SK-N-SH treated with all-trans-retinoic acid at 6 μM for 48 hours (cell line): ENCODE measurements at regions not wholly inside any gene's neighbourhood (a gene's known extent, or its start where the extent isn't known, plus 50 kb on each side); places are given as distances from the start of the nearest gene placed in this dataset.

Source experiments
- ATAC-seq: fragments of 200-7000 bp; cut with Tn5 transposase; 3 replicates; pipeline ENCODE4 v1.9.1; 2020; ENCODE audit warnings: mild to moderate bottlenecking, moderate library complexity
- ARNTL ChIP-seq: fragments of 450-650 bp; formaldehyde crosslinking; IDR thresholded peaks from 2 replicates; pipeline ENCODE4 v1.5.0; 2020; ENCODE audit warnings: low read depth, mild to moderate bottlenecking, moderate library complexity, borderline replicate concordance
- BACH2 ChIP-seq: fragments of 250-450 bp; sonication (Bioruptor Pico); IDR thresholded peaks from 2 replicates; pipeline ENCODE4 v1.9.0; 2021; ENCODE audit warnings: mild to moderate bottlenecking, borderline replicate concordance
- CSDC2 ChIP-seq: fragments of 250-450 bp; sonication (Bioruptor Pico); IDR thresholded peaks from 2 replicates; pipeline ENCODE4 v1.5.0; 2020; ENCODE audit warnings: mild to moderate bottlenecking, moderate library complexity
- ISL1 ChIP-seq: fragments of 250-450 bp; sonication (Bioruptor Pico); IDR thresholded peaks from 2 replicates; pipeline ENCODE4 v2.1.2; 2022; ENCODE audit warnings: mild to moderate bottlenecking, moderate library complexity
- RARB ChIP-seq: fragments of 250-450 bp; sonication (Bioruptor Pico); IDR thresholded peaks from 2 replicates; pipeline ENCODE4 v1.8.0; 2021; ENCODE audit warnings: mild to moderate bottlenecking, moderate library complexity
- SNAI2 ChIP-seq: fragments of 250-450 bp; sonication (Bioruptor Pico); IDR thresholded peaks from 2 replicates; pipeline ENCODE4 v1.5.0; 2020; ENCODE audit warnings: mild to moderate bottlenecking, moderate library complexity
- TOX ChIP-seq: fragments of 250-450 bp; sonication (Bioruptor Pico); IDR thresholded peaks from 2 replicates; pipeline ENCODE4 v1.8.0; 2021; ENCODE audit warnings: mild to moderate bottlenecking, moderate library complexity, borderline replicate concordance
- ZC3H10 ChIP-seq: fragments of 250-450 bp; sonication (Bioruptor Pico); IDR thresholded peaks from 2 replicates; pipeline ENCODE4 v1.5.1; 2021; ENCODE audit warnings: mild to moderate bottlenecking, moderate library complexity
- ZFP30 ChIP-seq: fragments of 450-650 bp; formaldehyde crosslinking; IDR thresholded peaks from 2 replicates; pipeline ENCODE4 v1.5.0; 2022; ENCODE audit warnings: mild to moderate bottlenecking, moderate library complexity
- ZNF565 ChIP-seq: fragments of 450-650 bp; formaldehyde crosslinking; conservative IDR thresholded peaks from 2 replicates; pipeline ENCODE4 v1.5.0; 2020; ENCODE audit warnings: low read depth, mild to moderate bottlenecking, moderate library complexity
- ZNF70 ChIP-seq: fragments of 450-650 bp; formaldehyde crosslinking; IDR thresholded peaks from 2 replicates; pipeline ENCODE4 v1.5.0; 2020; ENCODE audit warnings: mild to moderate bottlenecking, moderate library complexity
- ZNF8 ChIP-seq: fragments of 450-650 bp; formaldehyde crosslinking; IDR thresholded peaks from 2 replicates; pipeline ENCODE4 v1.5.0; 2020; ENCODE audit warnings: mild to moderate bottlenecking, moderate library complexity
- TF ChIP-seq, protein P1 (sequence below): fragments of 250-450 bp; sonication (Bioruptor Pico); IDR thresholded peaks from 2 replicates; pipeline ENCODE4 v1.5.1; 2021; ENCODE audit warnings: mild to moderate bottlenecking, moderate library complexity
- TF ChIP-seq, protein P2 (sequence below): fragments of 250-450 bp; sonication (Bioruptor Pico); IDR thresholded peaks from 2 replicates; pipeline ENCODE4 v1.5.0; 2020; ENCODE audit warnings: mild to moderate bottlenecking, moderate library complexity
- TF ChIP-seq, protein P3 (sequence below): fragments of 250-450 bp; sonication (Bioruptor Pico); IDR thresholded peaks from 2 replicates; pipeline ENCODE4 v1.8.0; 2020; ENCODE audit warnings: mild to moderate bottlenecking, moderate library complexity, borderline replicate concordance
- TF ChIP-seq, protein P4 (sequence below): fragments of 250-450 bp; sonication (Bioruptor Pico); IDR thresholded peaks from 2 replicates; pipeline ENCODE4 v1.8.0; 2021; ENCODE audit warnings: low read depth, mild to moderate bottlenecking, moderate library complexity, borderline replicate concordance

DNA sequence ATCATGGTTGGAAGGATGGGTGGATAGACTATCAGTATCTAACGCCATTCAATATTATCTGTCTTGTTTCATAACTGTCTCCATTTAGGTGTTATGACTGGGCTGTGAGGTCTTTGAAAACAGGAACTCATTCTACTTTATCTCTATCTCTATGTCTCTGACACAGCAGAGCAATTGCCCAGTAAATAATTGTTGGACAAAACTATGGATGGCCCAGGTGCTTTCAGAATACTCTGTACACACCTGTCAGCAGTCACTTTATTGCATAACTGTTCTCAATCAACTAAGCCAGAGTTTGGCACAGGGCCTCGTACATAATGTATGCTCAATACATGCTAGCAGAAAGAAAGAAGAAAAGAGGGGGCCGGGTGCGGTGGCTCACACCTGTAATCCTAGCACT, 210.3 kb downstream of the OPA1 start (continued):
- TF ChIP-seq, protein P1, sequence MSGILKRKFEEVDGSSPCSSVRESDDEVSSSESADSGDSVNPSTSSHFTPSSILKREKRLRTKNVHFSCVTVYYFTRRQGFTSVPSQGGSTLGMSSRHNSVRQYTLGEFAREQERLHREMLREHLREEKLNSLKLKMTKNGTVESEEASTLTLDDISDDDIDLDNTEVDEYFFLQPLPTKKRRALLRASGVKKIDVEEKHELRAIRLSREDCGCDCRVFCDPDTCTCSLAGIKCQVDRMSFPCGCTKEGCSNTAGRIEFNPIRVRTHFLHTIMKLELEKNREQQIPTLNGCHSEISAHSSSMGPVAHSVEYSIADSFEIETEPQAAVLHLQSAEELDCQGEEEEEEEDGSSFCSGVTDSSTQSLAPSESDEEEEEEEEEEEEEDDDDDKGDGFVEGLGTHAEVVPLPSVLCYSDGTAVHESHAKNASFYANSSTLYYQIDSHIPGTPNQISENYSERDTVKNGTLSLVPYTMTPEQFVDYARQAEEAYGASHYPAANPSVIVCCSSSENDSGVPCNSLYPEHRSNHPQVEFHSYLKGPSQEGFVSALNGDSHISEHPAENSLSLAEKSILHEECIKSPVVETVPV (CRISPR knock-in tag) = no peak
- TF ChIP-seq BACH2 = no peak

DNA sequence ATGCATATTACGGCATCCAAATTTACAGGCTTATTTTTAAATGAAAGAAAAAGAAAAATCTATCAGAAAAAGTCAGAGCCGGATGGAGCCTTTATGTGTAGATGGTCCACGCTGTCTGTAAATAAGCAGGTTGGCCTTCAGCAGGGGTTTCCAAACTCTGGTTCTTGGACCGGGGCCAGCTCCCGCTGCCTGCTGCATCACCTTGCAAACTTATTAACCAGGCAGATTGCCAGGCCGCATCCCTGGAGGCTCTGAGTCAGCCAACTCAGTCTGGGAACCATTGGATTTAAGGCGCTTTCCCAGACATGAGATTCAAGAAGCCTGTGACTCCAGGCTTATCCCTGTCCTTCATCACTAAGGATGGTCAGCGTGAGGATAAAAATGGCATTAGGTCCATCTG, 212.4 kb downstream of the OPA1 start:
- ATAC-seq = peak; percentile 80
- TF ChIP-seq ZFP30 (CRISPR knock-in tag) (no peak), ZC3H10 (CRISPR knock-in tag) (0 out of 2 replicates have a peak, but pooled peaks have one; percentile 35), ISL1 (peak; percentile 51)

DNA sequence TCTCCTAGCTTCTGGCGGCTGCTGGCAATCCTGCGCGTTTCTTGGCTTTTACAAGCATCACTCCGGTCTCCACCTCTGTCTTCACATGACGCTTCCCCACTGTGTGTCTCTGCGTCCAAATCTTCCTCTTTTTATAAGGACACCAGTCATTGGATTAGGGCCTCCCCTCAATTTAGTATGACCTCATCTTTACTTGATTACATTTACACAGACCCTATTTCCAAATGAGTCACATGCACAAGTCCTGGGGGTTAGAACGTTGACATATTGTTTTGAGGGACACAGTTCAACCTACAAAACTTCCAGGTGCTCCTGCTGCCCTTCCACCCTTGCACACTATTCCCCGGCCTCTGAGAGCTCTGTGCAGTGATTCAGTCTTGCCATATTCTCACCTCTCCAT, 215.3 kb downstream of the OPA1 start:
- no peak for ATAC-seq
- TF ChIP-seq, protein P2, sequence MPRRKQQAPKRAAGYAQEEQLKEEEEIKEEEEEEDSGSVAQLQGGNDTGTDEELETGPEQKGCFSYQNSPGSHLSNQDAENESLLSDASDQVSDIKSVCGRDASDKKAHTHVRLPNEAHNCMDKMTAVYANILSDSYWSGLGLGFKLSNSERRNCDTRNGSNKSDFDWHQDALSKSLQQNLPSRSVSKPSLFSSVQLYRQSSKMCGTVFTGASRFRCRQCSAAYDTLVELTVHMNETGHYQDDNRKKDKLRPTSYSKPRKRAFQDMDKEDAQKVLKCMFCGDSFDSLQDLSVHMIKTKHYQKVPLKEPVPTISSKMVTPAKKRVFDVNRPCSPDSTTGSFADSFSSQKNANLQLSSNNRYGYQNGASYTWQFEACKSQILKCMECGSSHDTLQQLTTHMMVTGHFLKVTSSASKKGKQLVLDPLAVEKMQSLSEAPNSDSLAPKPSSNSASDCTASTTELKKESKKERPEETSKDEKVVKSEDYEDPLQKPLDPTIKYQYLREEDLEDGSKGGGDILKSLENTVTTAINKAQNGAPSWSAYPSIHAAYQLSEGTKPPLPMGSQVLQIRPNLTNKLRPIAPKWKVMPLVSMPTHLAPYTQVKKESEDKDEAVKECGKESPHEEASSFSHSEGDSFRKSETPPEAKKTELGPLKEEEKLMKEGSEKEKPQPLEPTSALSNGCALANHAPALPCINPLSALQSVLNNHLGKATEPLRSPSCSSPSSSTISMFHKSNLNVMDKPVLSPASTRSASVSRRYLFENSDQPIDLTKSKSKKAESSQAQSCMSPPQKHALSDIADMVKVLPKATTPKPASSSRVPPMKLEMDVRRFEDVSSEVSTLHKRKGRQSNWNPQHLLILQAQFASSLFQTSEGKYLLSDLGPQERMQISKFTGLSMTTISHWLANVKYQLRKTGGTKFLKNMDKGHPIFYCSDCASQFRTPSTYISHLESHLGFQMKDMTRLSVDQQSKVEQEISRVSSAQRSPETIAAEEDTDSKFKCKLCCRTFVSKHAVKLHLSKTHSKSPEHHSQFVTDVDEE = no peak
- TF ChIP-seq TOX (CRISPR knock-in tag) = no peak
- TF ChIP-seq, protein P3, sequence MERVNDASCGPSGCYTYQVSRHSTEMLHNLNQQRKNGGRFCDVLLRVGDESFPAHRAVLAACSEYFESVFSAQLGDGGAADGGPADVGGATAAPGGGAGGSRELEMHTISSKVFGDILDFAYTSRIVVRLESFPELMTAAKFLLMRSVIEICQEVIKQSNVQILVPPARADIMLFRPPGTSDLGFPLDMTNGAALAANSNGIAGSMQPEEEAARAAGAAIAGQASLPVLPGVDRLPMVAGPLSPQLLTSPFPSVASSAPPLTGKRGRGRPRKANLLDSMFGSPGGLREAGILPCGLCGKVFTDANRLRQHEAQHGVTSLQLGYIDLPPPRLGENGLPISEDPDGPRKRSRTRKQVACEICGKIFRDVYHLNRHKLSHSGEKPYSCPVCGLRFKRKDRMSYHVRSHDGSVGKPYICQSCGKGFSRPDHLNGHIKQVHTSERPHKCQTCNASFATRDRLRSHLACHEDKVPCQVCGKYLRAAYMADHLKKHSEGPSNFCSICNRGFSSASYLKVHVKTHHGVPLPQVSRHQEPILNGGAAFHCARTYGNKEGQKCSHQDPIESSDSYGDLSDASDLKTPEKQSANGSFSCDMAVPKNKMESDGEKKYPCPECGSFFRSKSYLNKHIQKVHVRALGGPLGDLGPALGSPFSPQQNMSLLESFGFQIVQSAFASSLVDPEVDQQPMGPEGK (CRISPR knock-in tag) = no peak
- no peak for TF ChIP-seq ZNF565
- TF ChIP-seq BACH2 = no peak
- no peak for TF ChIP-seq SNAI2 (CRISPR knock-in tag)
- TF ChIP-seq ZNF70 = no peak
- no peak for TF ChIP-seq ZC3H10 (CRISPR knock-in tag)
- TF ChIP-seq, protein P4, sequence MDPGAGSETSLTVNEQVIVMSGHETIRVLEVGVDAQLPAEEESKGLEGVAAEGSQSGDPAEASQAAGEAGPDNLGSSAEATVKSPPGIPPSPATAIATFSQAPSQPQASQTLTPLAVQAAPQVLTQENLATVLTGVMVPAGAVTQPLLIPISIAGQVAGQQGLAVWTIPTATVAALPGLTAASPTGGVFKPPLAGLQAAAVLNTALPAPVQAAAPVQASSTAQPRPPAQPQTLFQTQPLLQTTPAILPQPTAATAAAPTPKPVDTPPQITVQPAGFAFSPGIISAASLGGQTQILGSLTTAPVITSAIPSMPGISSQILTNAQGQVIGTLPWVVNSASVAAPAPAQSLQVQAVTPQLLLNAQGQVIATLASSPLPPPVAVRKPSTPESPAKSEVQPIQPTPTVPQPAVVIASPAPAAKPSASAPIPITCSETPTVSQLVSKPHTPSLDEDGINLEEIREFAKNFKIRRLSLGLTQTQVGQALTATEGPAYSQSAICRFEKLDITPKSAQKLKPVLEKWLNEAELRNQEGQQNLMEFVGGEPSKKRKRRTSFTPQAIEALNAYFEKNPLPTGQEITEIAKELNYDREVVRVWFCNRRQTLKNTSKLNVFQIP (CRISPR knock-in tag) = no peak

DNA sequence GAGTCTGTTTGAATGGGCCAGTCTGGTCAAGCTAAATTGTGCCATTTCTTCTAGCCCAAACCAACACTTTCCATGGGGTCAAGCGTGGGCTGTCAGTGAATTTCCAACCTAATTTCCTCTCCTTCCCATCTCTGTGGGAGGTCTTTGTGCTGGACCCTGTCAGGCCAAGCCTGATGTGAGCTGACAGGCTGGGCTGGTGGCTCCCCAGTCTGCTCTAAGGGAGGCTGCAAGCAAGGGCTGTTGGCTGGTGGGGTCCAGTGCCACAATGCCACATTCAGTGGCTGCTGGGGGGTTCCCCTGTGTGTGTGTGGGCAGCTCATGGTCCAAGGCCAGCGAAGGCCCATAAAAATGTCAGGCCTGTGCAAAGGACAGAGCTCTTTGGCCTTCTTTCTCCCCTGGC, 216.1 kb downstream of the OPA1 start:
- TF ChIP-seq ZC3H10 (CRISPR knock-in tag) (no peak), ARNTL (CRISPR knock-in tag) (no peak), CSDC2 (CRISPR knock-in tag) (no peak)
- TF ChIP-seq, protein P2 = no peak
- TF ChIP-seq, all 23 proteins: peak for 0
- ATAC-seq = no peak

DNA sequence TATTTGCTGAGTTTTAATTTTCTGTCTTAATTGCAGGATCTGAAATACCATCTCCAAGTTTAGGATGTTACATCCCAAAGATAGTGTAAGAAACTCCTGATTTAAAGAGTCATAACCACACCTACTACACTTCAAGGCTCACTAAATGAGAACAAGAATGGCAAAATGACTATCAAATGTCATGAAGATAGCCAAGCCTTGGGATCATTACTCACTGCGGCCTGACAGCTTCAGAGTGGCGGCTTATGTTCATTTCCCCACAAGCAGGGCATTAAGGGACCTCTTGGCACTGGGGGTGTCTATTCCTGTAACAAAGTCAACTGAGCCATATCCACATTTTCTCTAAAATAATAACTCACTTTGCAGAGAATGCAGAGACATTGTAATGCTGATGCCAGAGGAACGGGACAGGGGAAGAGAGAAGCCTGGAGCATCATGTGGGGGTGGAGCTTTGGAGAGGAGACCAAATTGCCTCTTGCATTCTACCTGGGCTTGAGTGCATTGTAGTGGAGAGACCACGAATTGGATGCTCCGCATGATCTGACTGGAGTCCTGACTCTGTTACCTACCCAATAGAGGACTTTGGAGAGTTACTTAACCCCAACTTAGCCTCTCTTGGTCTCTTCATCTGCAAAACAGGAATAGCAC, 219.2 kb downstream of the OPA1 start:
- ATAC-seq = no peak

More for the DNA sequence above, 219.2 kb downstream of the OPA1 start:
- TF ChIP-seq, protein P1 (CRISPR knock-in tag) = no peak
- TF ChIP-seq RARB (CRISPR knock-in tag) = no peak
- TF ChIP-seq ZNF8 (CRISPR knock-in tag) = no peak
